Esophagus muscularis mucosa (tissue), 4 donors: ENCODE measurements at regions not wholly inside any gene's neighbourhood (a gene's known extent, or its start where the extent isn't known, plus 50 kb on each side); places are given as distances from the start of the nearest gene placed in this dataset.
"Not testable (repeated sequence)": the region's sequence is repeated elsewhere in the genome, so short reads cannot be mapped to it uniquely, and the experiment has no call there.

Experiments
- CTCF ChIP-seq, 3 experiments: fragments of 200-600 bp in 2 of 3; fragments of 450-650 bp in 1 of 3; sonication (generic) in 2 of 3; IDR thresholded peaks; one replicate each; pipeline ENCODE4 v1.5.1; 2017 to 2019; ENCODE audit warnings: antibody characterized with exemption in 3 of 3, mild to moderate bottlenecking in 2 of 3, moderate library complexity in 1 of 3
- EP300 ChIP-seq: sonication (generic); formaldehyde crosslinking; IDR thresholded peaks from one replicate; pipeline ENCODE4 v1.6.1; 2017; ENCODE audit warnings: antibody characterized with exemption
- POLR2A ChIP-seq: fragments of 450-650 bp; IDR thresholded peaks from one replicate; pipeline ENCODE4 v1.6.1; 2017; ENCODE audit warnings: antibody characterized with exemption, moderate library complexity, mild to moderate bottlenecking, low read depth
- POLR2AphosphoS5 ChIP-seq, 2 donors: sonication (generic); formaldehyde crosslinking; IDR thresholded peaks; one replicate each; pipeline ENCODE4 v1.6.1; 2017; ENCODE audit warnings: antibody characterized with exemption in 2 of 2

DNA sequence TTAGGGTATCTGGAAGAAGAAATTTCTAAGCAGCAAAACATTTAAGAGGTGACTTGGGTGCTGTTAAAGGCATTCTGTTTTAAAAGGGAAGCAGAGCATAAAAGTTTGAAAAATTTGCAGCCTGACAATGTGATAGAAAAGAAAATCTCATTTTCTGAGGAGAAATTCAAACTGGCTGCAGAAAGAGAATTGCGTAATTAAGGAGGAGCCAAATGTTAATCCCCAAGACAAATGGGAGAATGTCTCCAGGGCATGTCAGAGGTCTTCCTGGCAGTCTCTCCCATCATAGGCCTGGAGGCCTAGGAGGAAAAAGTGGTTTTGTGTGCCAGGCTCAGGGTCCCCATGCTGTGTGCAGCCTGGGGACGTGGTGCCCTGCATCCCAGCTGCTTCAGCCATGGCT lies 230.6 kb downstream of the TAF11L14 start:
- not testable (repeated sequence) for TF ChIP-seq CTCF (IDR thresholded peaks at IDR 0.05); EP300; POLR2AphosphoS5 (IDR thresholded peaks at IDR 0.05); POLR2A
